PC-9 (cell line): ENCODE measurements at regions not wholly inside any gene's neighbourhood (a gene's known extent, or its start where the extent isn't known, plus 50 kb on each side); places are given as distances from the start of the nearest gene placed in this dataset.

Experiments
- EZH2 ChIP-seq: fragments of 200-600 bp; sonication (generic); IDR thresholded peaks from 2 replicates; pipeline ENCODE4 v1.8.0; 2017; ENCODE audit warnings: antibody characterized with exemption, low read depth
- TF ChIP-seq, protein P1 (sequence below): fragments of 200-600 bp; sonication (generic); conservative IDR thresholded peaks from 2 replicates; pipeline ENCODE4 v1.6.1; 2017; ENCODE audit warnings: mixed run types, antibody characterized with exemption, mild to moderate bottlenecking, moderate library complexity

DNA sequence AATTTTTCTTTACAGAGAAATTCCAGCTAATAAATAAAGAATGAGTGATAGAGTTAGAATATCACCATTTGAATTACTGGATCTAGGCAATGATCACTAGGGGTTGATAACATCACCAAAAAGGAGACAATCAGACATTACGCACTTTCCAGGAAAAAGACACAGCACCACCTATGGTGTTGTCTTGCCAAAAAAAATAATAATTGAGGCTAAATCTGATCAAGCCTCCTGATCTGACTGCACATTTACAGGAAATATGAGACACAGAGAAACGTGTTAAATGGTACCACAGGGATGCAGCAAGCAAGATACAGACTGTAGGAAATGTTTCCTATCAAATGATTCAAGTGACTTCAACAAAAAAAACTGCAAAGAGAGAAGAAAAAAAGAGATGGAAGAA is 92.8 kb downstream of the EOMES start:
- TF ChIP-seq, protein P1, sequence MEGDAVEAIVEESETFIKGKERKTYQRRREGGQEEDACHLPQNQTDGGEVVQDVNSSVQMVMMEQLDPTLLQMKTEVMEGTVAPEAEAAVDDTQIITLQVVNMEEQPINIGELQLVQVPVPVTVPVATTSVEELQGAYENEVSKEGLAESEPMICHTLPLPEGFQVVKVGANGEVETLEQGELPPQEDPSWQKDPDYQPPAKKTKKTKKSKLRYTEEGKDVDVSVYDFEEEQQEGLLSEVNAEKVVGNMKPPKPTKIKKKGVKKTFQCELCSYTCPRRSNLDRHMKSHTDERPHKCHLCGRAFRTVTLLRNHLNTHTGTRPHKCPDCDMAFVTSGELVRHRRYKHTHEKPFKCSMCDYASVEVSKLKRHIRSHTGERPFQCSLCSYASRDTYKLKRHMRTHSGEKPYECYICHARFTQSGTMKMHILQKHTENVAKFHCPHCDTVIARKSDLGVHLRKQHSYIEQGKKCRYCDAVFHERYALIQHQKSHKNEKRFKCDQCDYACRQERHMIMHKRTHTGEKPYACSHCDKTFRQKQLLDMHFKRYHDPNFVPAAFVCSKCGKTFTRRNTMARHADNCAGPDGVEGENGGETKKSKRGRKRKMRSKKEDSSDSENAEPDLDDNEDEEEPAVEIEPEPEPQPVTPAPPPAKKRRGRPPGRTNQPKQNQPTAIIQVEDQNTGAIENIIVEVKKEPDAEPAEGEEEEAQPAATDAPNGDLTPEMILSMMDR: no peak
- TF ChIP-seq EZH2: no peak
